Mesenchymal stem cell (in vitro differentiated cells and primary cell): ENCODE measurements at regions not wholly inside any gene's neighbourhood (a gene's known extent, or its start where the extent isn't known, plus 50 kb on each side); places are given as distances from the start of the nearest gene placed in this dataset.
A peak's percentile ranks its signal among the peaks of the same experiment; 100 is the strongest.

Experiments used
- DNase-seq: peaks from one replicate; pipeline ENCODE4 v3.0.0-alpha.2; 2013
- H2AFZ ChIP-seq: one replicate; pipeline ENCODE4 v1.6.1; 2013; ENCODE audit warnings: low read depth, mild to moderate bottlenecking, control low read depth, inconsistent platforms, low read length, moderate library complexity
- H2AK5ac ChIP-seq: 2 replicates; pipeline ENCODE4 v1.6.1; 2013; ENCODE audit warnings: low read length, moderate library complexity, mild to moderate bottlenecking, inconsistent platforms; ENCODE audit not compliant: severe bottlenecking
- H2BK120ac ChIP-seq: one replicate; pipeline ENCODE4 v1.6.1; 2013; ENCODE audit warnings: low read depth, mild to moderate bottlenecking, inconsistent platforms, low read length, moderate library complexity
- H2BK12ac ChIP-seq, 2 experiments: one replicate each; pipeline ENCODE4 v1.6.1; 2013; ENCODE audit warnings: inconsistent platforms in 2 of 2, low read length in 2 of 2, mild to moderate bottlenecking in 2 of 2, moderate library complexity in 2 of 2, control low read depth in 1 of 2
- H2BK15ac ChIP-seq: one replicate; pipeline ENCODE4 v1.6.1; 2013; ENCODE audit warnings: mild to moderate bottlenecking, low read depth, inconsistent platforms; ENCODE audit not compliant: poor library complexity, severe bottlenecking
- H2BK5ac ChIP-seq: 2 replicates; pipeline ENCODE4 v1.6.1; 2013; ENCODE audit warnings: low read depth, mild to moderate bottlenecking, low read length, control low read depth, inconsistent platforms; ENCODE audit not compliant: poor library complexity, severe bottlenecking
- H3K14ac ChIP-seq, 2 experiments: one replicate each; pipeline ENCODE4 v1.6.1; 2013; ENCODE audit warnings: inconsistent platforms in 2 of 2, low read length in 2 of 2, control low read depth in 1 of 2, mild to moderate bottlenecking in 1 of 2, moderate library complexity in 1 of 2
- H3K18ac ChIP-seq, 2 experiments: one replicate each; pipeline ENCODE4 v1.6.1; 2013; ENCODE audit warnings: inconsistent platforms in 2 of 2, low read length in 2 of 2, control low read depth in 1 of 2, low read depth in 1 of 2, mild to moderate bottlenecking in 1 of 2
- H3K23ac ChIP-seq, 2 experiments: one replicate each; pipeline ENCODE4 v1.6.1; 2013; ENCODE audit warnings: inconsistent platforms in 2 of 2, low read length in 2 of 2, mild to moderate bottlenecking in 2 of 2, moderate library complexity in 2 of 2, control low read depth in 1 of 2
- H3K27ac ChIP-seq: 2 replicates; pipeline ENCODE4 v1.5.1; 2013; ENCODE audit warnings: mild to moderate bottlenecking, moderate library complexity, low read length, control low read depth, inconsistent platforms; ENCODE audit not compliant: poor library complexity, severe bottlenecking
- H3K27me3 ChIP-seq, 2 experiments: 2 replicates each; pipeline versions ENCODE4 v1.6.1 to v1.7.0; 2013; ENCODE audit warnings: low read length in 2 of 2, mild to moderate bottlenecking in 2 of 2, moderate library complexity in 2 of 2, control low read depth in 1 of 2, inconsistent platforms in 1 of 2; ENCODE audit not compliant: control insufficient read depth in 1 of 2, insufficient read depth in 1 of 2
- H3K36me3 ChIP-seq, 2 experiments: 2 replicates each; pipeline versions ENCODE4 v1.6.1 to v1.7.0; 2013; ENCODE audit warnings: low read length in 2 of 2, control low read depth in 1 of 2, inconsistent platforms in 1 of 2, low read depth in 1 of 2, mild to moderate bottlenecking in 1 of 2; ENCODE audit not compliant: insufficient read depth in 2 of 2, control insufficient read depth in 1 of 2
- H3K4ac ChIP-seq, 2 experiments: one replicate each; pipeline ENCODE4 v1.6.1; 2013; ENCODE audit warnings: inconsistent platforms in 2 of 2, low read length in 2 of 2, mild to moderate bottlenecking in 2 of 2, moderate library complexity in 2 of 2, control low read depth in 1 of 2, low read depth in 1 of 2
- H3K4me1 ChIP-seq: 2 replicates; pipeline ENCODE4 v1.6.1; 2013; ENCODE audit warnings: low read depth, low read length, control low read depth; ENCODE audit not compliant: control insufficient read depth, insufficient read depth
- H3K4me2 ChIP-seq: 2 replicates; pipeline ENCODE4 v1.6.1; 2013; ENCODE audit warnings: low read length, mild to moderate bottlenecking, inconsistent platforms; ENCODE audit not compliant: poor library complexity, severe bottlenecking
- H3K4me3 ChIP-seq, 2 experiments: 2 replicates each; pipeline versions ENCODE4 v1.5.1 to v1.7.0; 2013; ENCODE audit warnings: low read length in 2 of 2, mild to moderate bottlenecking in 2 of 2, control low read depth in 1 of 2, low read depth in 1 of 2; ENCODE audit not compliant: insufficient read depth in 1 of 2
- H3K79me1 ChIP-seq: replicated peaks from 2 replicates; pipeline ENCODE4 v1.6.1; 2013; ENCODE audit warnings: mild to moderate bottlenecking, control low read depth, low read length, inconsistent platforms; ENCODE audit not compliant: poor library complexity, severe bottlenecking
- H3K9ac ChIP-seq: 2 replicates; pipeline ENCODE4 v1.7.0; 2013; ENCODE audit warnings: mild to moderate bottlenecking, low read length, moderate library complexity
- H3K9me3 ChIP-seq: 2 replicates; pipeline ENCODE4 v1.7.0; 2013; ENCODE audit warnings: mild to moderate bottlenecking, low read length; ENCODE audit not compliant: control insufficient read depth
- H4K8ac ChIP-seq: one replicate; pipeline ENCODE4 v1.6.1; 2013; ENCODE audit warnings: inconsistent platforms, mild to moderate bottlenecking, low read length, moderate library complexity
- H4K91ac ChIP-seq: one replicate; pipeline ENCODE4 v1.6.1; 2013; ENCODE audit warnings: mild to moderate bottlenecking, low read length, inconsistent platforms
- WGBS: methylation state at CpG from one replicate; pipeline ENCODE4 v1.1.7; 2013; ENCODE audit warnings: mixed read lengths; 5-methylcytosine and 5-hydroxymethylcytosine counted together

GRCh38 chr1:214216021-214216420 lies 64.9 kb upstream of the SMYD2 start:
- Histone ChIP-seq H3K27me3 (peaks cover 0 to 17% of the 10 kb centered on the region in 2 experiments), H2AK5ac (no peak overlapping the region), H3K4me2 (no peak overlapping the region), H2AFZ (no peak overlapping the region), H3K9me3 (no peaks in the 10 kb centered on the region), H3K79me1 (no peaks in the 10 kb centered on the region), H3K4me1 (peaks cover 7% of the 10 kb centered on the region), H2BK5ac (no peak overlapping the region), H3K4me3 (no peak overlapping the region), H2BK120ac (no peak overlapping the region), H4K8ac (no peak overlapping the region), H4K91ac (no peak overlapping the region), H3K9ac (no peak overlapping the region), H3K4ac (no peak overlapping the region), H3K18ac (no peak overlapping the region), H3K23ac (no peak overlapping the region), H3K27ac (no peak overlapping the region), H3K36me3 (no peaks in the 10 kb centered on the region), H2BK15ac (no peak overlapping the region), H2BK12ac (no peak overlapping the region), H3K14ac (no peak overlapping the region)
- no CpG with 5 or more reads among the region's 1 CpG for WGBS
- no peak for DNase-seq

- H3K36me3 ChIP-seq = no peaks in the 10 kb centered on the region
- no peaks in the 10 kb centered on the region for H3K79me1 ChIP-seq
- DNase-seq = no peak
- no peak overlapping the region for H3K27ac ChIP-seq
- H3K27me3 ChIP-seq = peaks cover 0 to 17% of the 10 kb centered on the region in 2 experiments
- H4K8ac ChIP-seq = no peak overlapping the region
- H3K4me1 ChIP-seq = peaks cover 7% of the 10 kb centered on the region
- H3K4me2 ChIP-seq = no peak overlapping the region
- H3K23ac ChIP-seq = no peak overlapping the region
- no peak overlapping the region for H3K14ac ChIP-seq
- H3K18ac ChIP-seq = no peak overlapping the region
- no peak overlapping the region for H2BK120ac ChIP-seq
- no peak overlapping the region for H3K4me3 ChIP-seq
- H2BK5ac ChIP-seq = no peak overlapping the region
- H3K9ac ChIP-seq = no peak overlapping the region
- H3K4ac ChIP-seq = no peak overlapping the region
- no peak overlapping the region for H2BK15ac ChIP-seq
- no peak overlapping the region for H2AK5ac ChIP-seq
- H3K9me3 ChIP-seq = no peaks in the 10 kb centered on the region
- no peak overlapping the region for H2AFZ ChIP-seq
- no peak overlapping the region for H4K91ac ChIP-seq
- no peak overlapping the region for H2BK12ac ChIP-seq
Observed at GRCh38 chr1:214216779-214217178, 64.2 kb upstream of the SMYD2 start.

- H3K23ac ChIP-seq = no peak overlapping the region
- no peak overlapping the region for H2BK120ac ChIP-seq
- H3K4me3 ChIP-seq = no peak overlapping the region
- no peaks in the 10 kb centered on the region for H3K9me3 ChIP-seq
- WGBS = 82% methylated on average over 4 of the region's 4 CpGs
- peak overlapping the region; percentile 7 for H3K27ac ChIP-seq
- no peak overlapping the region for H4K8ac ChIP-seq
- DNase-seq = no peak
- no peaks in the 10 kb centered on the region for H3K79me1 ChIP-seq
- no peak overlapping the region for H2AFZ ChIP-seq
- H3K36me3 ChIP-seq = no peaks in the 10 kb centered on the region
- no peak overlapping the region for H3K4me2 ChIP-seq
- peaks cover 5% of the 10 kb centered on the region for H3K4me1 ChIP-seq
- H2BK12ac ChIP-seq = no peak overlapping the region
- H4K91ac ChIP-seq = no peak overlapping the region
- H2AK5ac ChIP-seq = no peak overlapping the region
- no peak overlapping the region for H2BK15ac ChIP-seq
- no peak overlapping the region for H3K18ac ChIP-seq
- no peak overlapping the region for H3K14ac ChIP-seq
- no peak overlapping the region for H2BK5ac ChIP-seq
- peaks cover 0 to 17% of the 10 kb centered on the region in 2 experiments for H3K27me3 ChIP-seq
- H3K9ac ChIP-seq = no peak overlapping the region
- no peak overlapping the region for H3K4ac ChIP-seq
Observed at GRCh38 chr1:214219902-214220301, 61.1 kb upstream of the SMYD2 start.

GRCh38 chr1:214220891-214221290 lies 60.1 kb upstream of the SMYD2 start:
- Histone ChIP-seq H3K18ac (no peak overlapping the region), H3K4ac (no peak overlapping the region), H3K9me3 (no peaks in the 10 kb centered on the region), H2BK120ac (no peak overlapping the region), H3K27me3 (peaks cover 0 to 17% of the 10 kb centered on the region in 2 experiments), H4K8ac (no peak overlapping the region), H3K27ac (no peak overlapping the region), H2AK5ac (no peak overlapping the region), H3K23ac (no peak overlapping the region), H2AFZ (no peak overlapping the region), H4K91ac (no peak overlapping the region), H3K4me2 (no peak overlapping the region), H3K14ac (no peak overlapping the region), H3K36me3 (no peaks in the 10 kb centered on the region), H3K4me3 (no peak overlapping the region), H2BK12ac (no peak overlapping the region), H3K4me1 (peaks cover 5% of the 10 kb centered on the region), H3K79me1 (no peaks in the 10 kb centered on the region), H2BK15ac (no peak overlapping the region), H3K9ac (no peak overlapping the region), H2BK5ac (no peak overlapping the region)
- WGBS = 93% methylated on average over 5 of the region's 5 CpGs
- no peak for DNase-seq
